H9 (cell line): ENCODE measurements at regions not wholly inside any gene's neighbourhood (a gene's known extent, or its start where the extent isn't known, plus 50 kb on each side); places are given as distances from the start of the nearest gene placed in this dataset.

ENCODE experiments used
- DNase-seq: peaks from one replicate; pipeline ENCODE4 v3.0.0-alpha.2; 2017
- H2AFZ ChIP-seq: one replicate; pipeline ENCODE4 v1.6.1; 2013; ENCODE audit warnings: mild to moderate bottlenecking, low read length, control low read depth, moderate library complexity
- H2AK5ac ChIP-seq: 2 replicates; pipeline ENCODE4 v1.6.1; 2013; ENCODE audit warnings: low read length, control low read depth, mixed read lengths; ENCODE audit not compliant: insufficient read length
- H2BK120ac ChIP-seq: one replicate; pipeline ENCODE4 v1.6.1; 2013; ENCODE audit warnings: low read depth, mild to moderate bottlenecking, low read length, control low read depth, inconsistent platforms; ENCODE audit not compliant: poor library complexity, severe bottlenecking
- H2BK12ac ChIP-seq: 2 replicates; pipeline ENCODE4 v1.6.1; 2013; ENCODE audit warnings: low read length, control low read depth, mixed read lengths, low read depth; ENCODE audit not compliant: insufficient read length
- H2BK15ac ChIP-seq: 2 replicates; pipeline ENCODE4 v1.6.1; 2013; ENCODE audit warnings: low read depth, low read length, control low read depth
- H2BK20ac ChIP-seq: one replicate; pipeline ENCODE4 v1.6.1; 2013; ENCODE audit warnings: low read depth, mild to moderate bottlenecking, low read length, control low read depth, inconsistent platforms; ENCODE audit not compliant: poor library complexity, severe bottlenecking
- H2BK5ac ChIP-seq: 2 replicates; pipeline ENCODE4 v1.6.1; 2013; ENCODE audit warnings: low read length, control low read depth, mixed read lengths; ENCODE audit not compliant: insufficient read length
- H3K14ac ChIP-seq: 2 replicates; pipeline ENCODE4 v1.6.1; 2013; ENCODE audit warnings: low read length, control low read depth; ENCODE audit not compliant: insufficient read depth
- H3K18ac ChIP-seq: 2 replicates; pipeline ENCODE4 v1.6.1; 2013; ENCODE audit warnings: low read depth, mild to moderate bottlenecking, mixed read lengths, low read length, control low read depth; ENCODE audit not compliant: insufficient read length
- H3K23ac ChIP-seq: 2 replicates; pipeline ENCODE4 v1.6.1; 2013; ENCODE audit warnings: low read length, control low read depth, mixed read lengths, low read depth; ENCODE audit not compliant: insufficient read length
- H3K23me2 ChIP-seq: 2 replicates; pipeline ENCODE4 v1.6.1; 2013; ENCODE audit warnings: low read depth, mild to moderate bottlenecking, mixed read lengths, low read length, control low read depth; ENCODE audit not compliant: insufficient read length, poor library complexity, severe bottlenecking
- H3K27ac ChIP-seq: 2 replicates; pipeline ENCODE4 v1.5.1; 2013; ENCODE audit warnings: low read length, control low read depth, mixed read lengths, low read depth; ENCODE audit not compliant: insufficient read length
- H3K27me3 ChIP-seq: 2 replicates; pipeline ENCODE4 v1.6.1; 2013; ENCODE audit warnings: low read length, control low read depth, inconsistent platforms; ENCODE audit not compliant: insufficient read depth
- H3K4ac ChIP-seq: 2 replicates; pipeline ENCODE4 v1.6.1; 2013; ENCODE audit warnings: low read depth, mild to moderate bottlenecking, control low read depth, inconsistent platforms, low read length, moderate library complexity
- H3K4me1 ChIP-seq: 2 replicates; pipeline ENCODE4 v1.6.1; 2013; ENCODE audit warnings: low read length, control low read depth, inconsistent platforms; ENCODE audit not compliant: insufficient read depth
- H3K4me2 ChIP-seq: 2 replicates; pipeline ENCODE4 v1.6.1; 2013; ENCODE audit warnings: low read length, control low read depth, mixed read lengths; ENCODE audit not compliant: insufficient read length, insufficient read depth
- H3K56ac ChIP-seq: 2 replicates; pipeline ENCODE4 v1.6.1; 2013; ENCODE audit warnings: low read depth, mild to moderate bottlenecking, mixed read lengths, low read length, control low read depth; ENCODE audit not compliant: insufficient read length
- H3K79me1 ChIP-seq: 2 replicates; pipeline ENCODE4 v1.6.1; 2013; ENCODE audit warnings: low read depth, mild to moderate bottlenecking, moderate library complexity, low read length, control low read depth, inconsistent platforms; ENCODE audit not compliant: insufficient read depth, poor library complexity, severe bottlenecking
- H3K79me2 ChIP-seq: 2 replicates; pipeline ENCODE4 v1.6.1; 2013; ENCODE audit warnings: low read length, control low read depth, inconsistent platforms; ENCODE audit not compliant: insufficient read depth
- H3K9ac ChIP-seq: 2 replicates; pipeline ENCODE4 v1.6.1; 2013; ENCODE audit warnings: low read length, control low read depth, mixed read lengths; ENCODE audit not compliant: insufficient read length; ENCODE audit errors: extremely low read depth
- H3K9me3 ChIP-seq: one replicate; pipeline ENCODE4 v1.6.1; 2013; ENCODE audit warnings: low read depth, low read length, inconsistent platforms; ENCODE audit not compliant: control insufficient read depth
- H3T11ph ChIP-seq: one replicate; pipeline ENCODE4 v1.6.1; 2013; ENCODE audit warnings: mild to moderate bottlenecking, low read length, control low read depth, inconsistent platforms
- H4K20me1 ChIP-seq: one replicate; pipeline ENCODE4 v1.6.1; 2013; ENCODE audit not compliant: control insufficient read depth, insufficient read length, insufficient read depth
- H4K5ac ChIP-seq: 2 replicates; pipeline ENCODE4 v1.6.1; 2013; ENCODE audit warnings: low read depth, mild to moderate bottlenecking, mixed read lengths, low read length, control low read depth; ENCODE audit not compliant: insufficient read length
- H4K8ac ChIP-seq: replicated peaks from 2 replicates; pipeline ENCODE4 v1.6.1; 2013; ENCODE audit warnings: low read length, control low read depth, mixed read lengths, low read depth; ENCODE audit not compliant: insufficient read length
- H4K91ac ChIP-seq: 2 replicates; pipeline ENCODE4 v1.6.1; 2013; ENCODE audit warnings: low read depth, mild to moderate bottlenecking, moderate library complexity, mixed read lengths, low read length, control low read depth; ENCODE audit not compliant: insufficient read length
- H3K27ac Mint-ChIP-seq, 3 experiments: 2 replicates in 2 of 3; 3 replicates in 1 of 3; pipeline ENCODE4 v1.8.0; 2020 to 2021; ENCODE audit warnings: mixed read lengths in 3 of 3, mild to moderate bottlenecking in 1 of 3, moderate library complexity in 1 of 3
- H3K27me3 Mint-ChIP-seq: 2 replicates; pipeline ENCODE4 v1.8.0; 2021; ENCODE audit warnings: low read depth, mild to moderate bottlenecking, moderate library complexity, mixed read lengths
- H3K36me3 Mint-ChIP-seq, 3 experiments: 2 replicates in 2 of 3; 3 replicates in 1 of 3; pipeline ENCODE4 v1.8.0; 2020 to 2021; ENCODE audit warnings: low read depth in 3 of 3, mixed read lengths in 3 of 3; ENCODE audit not compliant: insufficient read depth in 1 of 3
- H3K4me1 Mint-ChIP-seq, 2 experiments: 2 replicates each; pipeline ENCODE4 v1.8.0; 2020; ENCODE audit warnings: mixed read lengths in 2 of 2
- H3K4me3 Mint-ChIP-seq, 2 experiments: 2 replicates in 1 of 2; 3 replicates in 1 of 2; pipeline ENCODE4 v1.8.0; 2020 to 2021; ENCODE audit warnings: mild to moderate bottlenecking in 2 of 2, mixed read lengths in 2 of 2, moderate library complexity in 1 of 2
- H3K9me3 Mint-ChIP-seq, 2 experiments: 2 replicates in 1 of 2; 3 replicates in 1 of 2; pipeline ENCODE4 v1.8.0; 2020; ENCODE audit warnings: mild to moderate bottlenecking in 2 of 2, mixed read lengths in 2 of 2, moderate library complexity in 1 of 2
- CTCF ChIP-seq: fragments of 200-600 bp; sonication (generic); conservative IDR thresholded peaks from 3 replicates; pipeline ENCODE4 v1.8.0; 2021; ENCODE audit warnings: antibody characterized with exemption, mild to moderate bottlenecking
- WGBS: extraction: QIAGEN DNeasy Blood & Tissue Kit; methylation state at CpG from one replicate; pipeline ENCODE4 v1.1.7; 2013; ENCODE audit warnings: missing lambda C conversion rate, low lambda C conversion rate, mixed read lengths; ENCODE audit not compliant: insufficient read length; ENCODE audit errors: extremely low coverage; 5-methylcytosine and 5-hydroxymethylcytosine counted together

DNA sequence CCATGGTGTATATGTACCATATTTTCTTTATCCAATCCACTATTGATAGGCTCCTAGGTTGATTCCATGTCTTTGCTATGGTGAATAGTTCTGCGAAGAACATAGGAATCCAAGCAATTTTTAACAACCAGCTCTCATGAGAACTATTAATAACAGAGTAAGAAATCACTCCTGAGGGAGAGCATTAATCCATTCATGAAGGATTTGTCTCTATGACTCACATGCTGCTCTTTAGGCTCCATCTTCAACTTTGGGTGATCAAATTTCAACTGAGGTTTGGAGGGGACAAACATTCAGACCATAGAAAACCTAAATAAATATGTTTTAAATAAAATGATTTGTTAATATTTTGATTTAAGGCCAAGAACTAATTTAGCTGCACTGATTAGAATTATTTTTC lies 147.4 kb downstream of the NSUN3 start:
- H2BK5ac ChIP-seq: no peak overlapping the region
- no peak overlapping the region for H3K27ac ChIP-seq
- peaks cover 0 to 4% (median 2%) of the 10 kb centered on the region in 3 experiments; a peak in 1 of 7 replicates for H3K36me3 Mint-ChIP-seq
- H3K14ac ChIP-seq: no peak overlapping the region
- no peak overlapping the region for H4K5ac ChIP-seq
- peaks cover 4 to 10% of the 10 kb centered on the region in 2 experiments; a peak in 4 of 5 replicates for H3K9me3 Mint-ChIP-seq
- H3K27ac Mint-ChIP-seq: no peak overlapping the region
- H4K91ac ChIP-seq: no peak overlapping the region
- H3K79me2 ChIP-seq: no peaks in the 10 kb centered on the region
- no peak overlapping the region for H2BK12ac ChIP-seq
- no peak overlapping the region for H2AK5ac ChIP-seq
- H2BK120ac ChIP-seq: no peak overlapping the region
- TF ChIP-seq CTCF: no peak
- no peaks in the 10 kb centered on the region for H3K4me1 Mint-ChIP-seq
- no peak overlapping the region for H3K18ac ChIP-seq
- H3K4me2 ChIP-seq: no peak overlapping the region
- H3K9me3 ChIP-seq: no peaks in the 10 kb centered on the region
- no peak overlapping the region for H4K8ac ChIP-seq
- no peak overlapping the region for H2BK15ac ChIP-seq
- no peak overlapping the region for H3K4me3 Mint-ChIP-seq
- no CpG with 5 or more reads among the region's 1 CpG for WGBS
- no peak overlapping the region for H3K4ac ChIP-seq
- H3T11ph ChIP-seq: no peak overlapping the region
- no peaks in the 10 kb centered on the region for H3K23me2 ChIP-seq
- H4K20me1 ChIP-seq: no peaks in the 10 kb centered on the region
- no peaks in the 10 kb centered on the region for H3K27me3 ChIP-seq
- H3K9ac ChIP-seq: no peak overlapping the region
- no peak overlapping the region for H2AFZ ChIP-seq
- H3K79me1 ChIP-seq: no peaks in the 10 kb centered on the region
- no peak for DNase-seq
- H3K4me1 ChIP-seq: no peaks in the 10 kb centered on the region
- no peak overlapping the region for H3K56ac ChIP-seq
- H3K23ac ChIP-seq: no peak overlapping the region
- H3K27me3 Mint-ChIP-seq: no peaks in the 10 kb centered on the region
- H2BK20ac ChIP-seq: no peak overlapping the region
